Tibial nerve (tissue), 4 donors: ENCODE measurements at regions not wholly inside any gene's neighbourhood (a gene's known extent, or its start where the extent isn't known, plus 50 kb on each side); places are given as distances from the start of the nearest gene placed in this dataset.

Experiments
- DNase-seq, 2 donors: peaks; one replicate each; pipeline ENCODE4 v3.0.0-alpha.2; 2019; ENCODE audit warnings: low spot score in 2 of 2
- H3K27ac ChIP-seq, 4 donors: fragments of 200-600 bp; sonication (generic) in 3 of 4; one replicate each; pipeline ENCODE4 v1.5.1; 2017 to 2019; ENCODE audit warnings: mild to moderate bottlenecking in 1 of 4
- H3K27me3 ChIP-seq, 2 donors: fragments of 200-600 bp; sonication (generic) in 1 of 2; one replicate each; pipeline versions ENCODE4 v1.5.1 to v1.6.0; 2017 to 2019
- H3K36me3 ChIP-seq, 3 donors: fragments of 200-600 bp; sonication (generic); one replicate each; pipeline ENCODE4 v1.5.1; 2018 to 2019
- H3K4me1 ChIP-seq, 4 donors: fragments of 200-600 bp; sonication (generic) in 3 of 4; one replicate each; pipeline ENCODE4 v1.5.1; 2017 to 2019
- H3K4me3 ChIP-seq, 4 donors: fragments of 200-600 bp; sonication (generic) in 3 of 4; one replicate each; pipeline ENCODE4 v1.5.1; 2017 to 2019; ENCODE audit warnings: mild to moderate bottlenecking in 1 of 4, moderate library complexity in 1 of 4
- H3K9me3 ChIP-seq, 4 donors: fragments of 200-600 bp; sonication (generic) in 3 of 4; one replicate each; pipeline ENCODE4 v1.5.1; 2017 to 2019
- EP300 ChIP-seq, 2 donors: sonication (generic); formaldehyde crosslinking; IDR thresholded peaks; one replicate each; pipeline ENCODE4 v1.6.1; 2017; ENCODE audit warnings: antibody characterized with exemption in 2 of 2, mild to moderate bottlenecking in 1 of 2
- POLR2A ChIP-seq, 2 donors: fragments of 450-650 bp; IDR thresholded peaks; one replicate each; pipeline ENCODE4 v1.6.1; 2017; ENCODE audit warnings: antibody characterized with exemption in 2 of 2, mild to moderate bottlenecking in 2 of 2, moderate library complexity in 2 of 2
- WGBS, 2 donors: methylation state at CpG; one replicate each; pipeline ENCODE4 v1.1.5; 2018; 5-methylcytosine and 5-hydroxymethylcytosine counted together
- TF ChIP-seq, protein P1 (sequence below), 5 experiments: fragments of 200-600 bp in 3 of 5; fragments of 450-650 bp in 2 of 5; sonication (generic) in 3 of 5; IDR thresholded peaks; one replicate each; pipeline ENCODE4 v1.5.1; 2016 to 2019; ENCODE audit warnings: antibody characterized with exemption in 5 of 5, mild to moderate bottlenecking in 3 of 5, moderate library complexity in 2 of 5

DNA sequence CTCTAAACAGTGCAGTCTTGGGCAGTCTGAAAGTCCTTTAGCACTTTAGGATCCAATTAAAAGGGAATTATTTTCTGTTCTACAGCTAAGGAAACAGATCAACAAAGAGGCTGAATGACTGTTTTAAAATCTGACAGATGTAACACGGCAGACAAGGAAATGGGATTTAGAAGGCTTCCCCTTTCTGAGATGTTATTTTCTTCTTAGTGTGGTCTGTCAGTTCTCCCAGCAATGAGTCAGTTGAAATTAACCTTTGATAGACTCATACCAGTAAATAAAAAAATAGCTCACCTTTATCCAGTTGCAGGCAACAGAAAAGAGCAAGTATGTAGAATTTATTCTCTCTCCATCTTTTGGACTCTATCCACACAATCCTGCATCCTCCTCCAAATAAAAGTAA is 98.1 kb downstream of the NEDD1 start:
- TF ChIP-seq, protein P1, sequence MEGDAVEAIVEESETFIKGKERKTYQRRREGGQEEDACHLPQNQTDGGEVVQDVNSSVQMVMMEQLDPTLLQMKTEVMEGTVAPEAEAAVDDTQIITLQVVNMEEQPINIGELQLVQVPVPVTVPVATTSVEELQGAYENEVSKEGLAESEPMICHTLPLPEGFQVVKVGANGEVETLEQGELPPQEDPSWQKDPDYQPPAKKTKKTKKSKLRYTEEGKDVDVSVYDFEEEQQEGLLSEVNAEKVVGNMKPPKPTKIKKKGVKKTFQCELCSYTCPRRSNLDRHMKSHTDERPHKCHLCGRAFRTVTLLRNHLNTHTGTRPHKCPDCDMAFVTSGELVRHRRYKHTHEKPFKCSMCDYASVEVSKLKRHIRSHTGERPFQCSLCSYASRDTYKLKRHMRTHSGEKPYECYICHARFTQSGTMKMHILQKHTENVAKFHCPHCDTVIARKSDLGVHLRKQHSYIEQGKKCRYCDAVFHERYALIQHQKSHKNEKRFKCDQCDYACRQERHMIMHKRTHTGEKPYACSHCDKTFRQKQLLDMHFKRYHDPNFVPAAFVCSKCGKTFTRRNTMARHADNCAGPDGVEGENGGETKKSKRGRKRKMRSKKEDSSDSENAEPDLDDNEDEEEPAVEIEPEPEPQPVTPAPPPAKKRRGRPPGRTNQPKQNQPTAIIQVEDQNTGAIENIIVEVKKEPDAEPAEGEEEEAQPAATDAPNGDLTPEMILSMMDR (IDR thresholded peaks at IDR 0.05) = no peak
- no peak for TF ChIP-seq POLR2A (IDR thresholded peaks at IDR 0.05)
- TF ChIP-seq EP300 (IDR thresholded peaks at IDR 0.05) = no peak
- DNase-seq = no peak
- 18 to 21% methylated on average over 1 of the region's 1 CpG for WGBS, 2 donors
- H3K27me3 ChIP-seq = no peaks in the 10 kb centered on the region
- no peaks in the 10 kb centered on the region for H3K4me1 ChIP-seq
- H3K4me3 ChIP-seq = no peak overlapping the region
- H3K36me3 ChIP-seq = no peaks in the 10 kb centered on the region
- no peaks in the 10 kb centered on the region for H3K9me3 ChIP-seq
- H3K27ac ChIP-seq = no peak overlapping the region

DNA sequence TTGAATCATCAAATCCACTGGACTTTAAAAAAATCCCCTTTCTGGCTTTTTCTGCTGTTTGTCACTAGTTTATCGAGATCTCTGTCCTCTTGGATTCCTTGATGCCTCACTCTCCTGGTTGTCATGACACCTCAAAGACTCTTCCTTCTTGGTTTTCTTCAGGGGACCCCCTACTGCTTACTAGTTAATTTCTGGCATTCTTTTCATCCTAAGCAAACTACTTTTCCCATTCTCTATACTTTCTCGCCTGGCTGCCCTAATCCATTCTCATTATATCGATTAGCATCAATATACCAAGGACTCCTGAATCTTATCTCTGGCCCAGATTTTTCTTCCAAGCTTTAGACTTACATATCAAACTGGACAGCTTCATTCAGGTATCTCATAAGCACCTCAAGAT is 98.6 kb downstream of the NEDD1 start:
- Histone ChIP-seq H3K4me1 (no peaks in the 10 kb centered on the region), H3K9me3 (no peaks in the 10 kb centered on the region), H3K36me3 (no peaks in the 10 kb centered on the region), H3K27ac (no peak overlapping the region), H3K4me3 (no peak overlapping the region), H3K27me3 (no peaks in the 10 kb centered on the region)
- TF ChIP-seq POLR2A (IDR thresholded peaks at IDR 0.05) (no peak), EP300 (IDR thresholded peaks at IDR 0.05) (no peak)
- 92 to 95% methylated on average over 3 of the region's 3 CpGs for WGBS, 2 donors
- DNase-seq = no peak

DNA sequence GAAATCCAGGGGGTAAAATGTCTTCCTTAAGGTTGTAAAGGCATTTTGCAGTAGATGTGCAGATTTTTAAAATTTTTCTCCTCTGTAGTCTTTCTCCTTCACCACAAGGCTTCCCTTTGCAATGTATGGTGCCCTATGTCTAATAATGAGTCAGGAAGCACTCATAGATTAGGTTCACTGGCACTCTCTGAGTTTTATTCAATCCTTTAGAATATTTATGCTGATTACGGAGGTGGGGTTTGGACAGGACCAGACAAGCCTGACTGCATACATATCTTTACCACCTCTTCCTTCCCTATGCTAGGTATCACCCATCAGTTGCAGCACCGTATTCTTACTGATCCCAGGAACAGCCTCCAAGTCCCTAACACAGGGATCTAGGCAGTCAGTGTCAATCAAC is 99.5 kb downstream of the NEDD1 start:
- H3K4me3 ChIP-seq = no peak overlapping the region
- no peaks in the 10 kb centered on the region for H3K36me3 ChIP-seq
- WGBS, 2 donors = 91 to 96% methylated on average over 2 of the region's 2 CpGs
- H3K4me1 ChIP-seq = no peaks in the 10 kb centered on the region
- no peaks in the 10 kb centered on the region for H3K27me3 ChIP-seq
- no peak overlapping the region for H3K27ac ChIP-seq
- DNase-seq = no peak
- TF ChIP-seq EP300 (IDR thresholded peaks at IDR 0.05) = no peak
- TF ChIP-seq POLR2A (IDR thresholded peaks at IDR 0.05) = no peak
- TF ChIP-seq, protein P1 (IDR thresholded peaks at IDR 0.05) = no peak
- no peaks in the 10 kb centered on the region for H3K9me3 ChIP-seq

DNA sequence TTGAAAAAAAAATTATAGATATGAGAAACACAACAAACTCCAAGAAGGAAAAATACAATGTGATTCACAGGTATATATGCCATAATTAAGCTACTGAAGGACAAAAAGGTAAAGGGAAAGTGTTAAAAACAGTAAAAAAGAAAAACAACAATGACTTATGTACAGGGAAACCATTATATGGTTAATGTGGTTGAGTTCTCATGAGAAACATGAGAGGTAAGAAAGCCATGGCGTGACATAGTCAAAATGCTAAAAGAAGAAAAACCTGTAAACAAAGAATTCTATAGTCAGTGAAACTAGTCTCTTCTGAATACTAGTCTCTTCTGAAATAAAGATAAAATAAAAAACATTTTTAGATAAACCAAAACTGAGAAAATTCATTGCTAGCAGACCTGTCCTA is 109.1 kb downstream of the NEDD1 start:
- H3K27me3 ChIP-seq = no peaks in the 10 kb centered on the region
- no peaks in the 10 kb centered on the region for H3K4me1 ChIP-seq
- H3K4me3 ChIP-seq = no peak overlapping the region
- no peak for DNase-seq
- 90 to 94% methylated on average over 1 of the region's 1 CpG for WGBS, 2 donors
- no peak for TF ChIP-seq EP300 (IDR thresholded peaks at IDR 0.05)
- TF ChIP-seq, protein P1 (IDR thresholded peaks at IDR 0.05) = no peak
- no peak for TF ChIP-seq POLR2A (IDR thresholded peaks at IDR 0.05)
- no peak overlapping the region for H3K27ac ChIP-seq
- H3K9me3 ChIP-seq = peaks cover 0 to 19% (median 0%) of the 10 kb centered on the region in 4 donors
- no peaks in the 10 kb centered on the region for H3K36me3 ChIP-seq

DNA sequence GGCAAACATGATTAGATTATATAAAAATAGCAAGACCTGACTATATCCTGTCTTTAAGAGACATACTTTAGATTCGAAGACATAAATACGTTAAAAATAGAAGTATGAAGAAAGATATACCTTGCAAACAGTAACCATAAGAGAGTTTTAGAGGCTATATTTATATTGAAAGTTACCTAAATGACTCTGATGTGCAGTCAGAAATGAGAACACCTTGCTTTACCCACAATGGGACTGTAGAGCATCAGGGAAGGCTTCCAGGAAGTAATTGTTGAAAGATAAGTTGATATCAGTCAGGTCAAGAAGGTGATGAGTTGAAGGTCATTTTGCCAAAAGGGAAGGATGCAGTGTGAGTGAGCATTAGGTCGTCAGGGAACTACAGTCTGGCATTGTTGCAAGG is 110.2 kb downstream of the NEDD1 start:
- H3K27ac ChIP-seq = no peak overlapping the region
- H3K4me1 ChIP-seq = no peaks in the 10 kb centered on the region
- H3K36me3 ChIP-seq = no peaks in the 10 kb centered on the region
- H3K9me3 ChIP-seq = peaks cover 0 to 19% (median 0%) of the 10 kb centered on the region in 4 donors
- no peaks in the 10 kb centered on the region for H3K27me3 ChIP-seq
- H3K4me3 ChIP-seq = no peak overlapping the region
- DNase-seq = no peak
- WGBS, 2 donors = 77 to 81% methylated on average over 3 of the region's 3 CpGs
- TF ChIP-seq, protein P1 (IDR thresholded peaks at IDR 0.05) = no peak
- TF ChIP-seq POLR2A (IDR thresholded peaks at IDR 0.05) (no peak), EP300 (IDR thresholded peaks at IDR 0.05) (no peak)
